Astrocyte (in vitro differentiated cells and primary cell): ENCODE measurements at regions not wholly inside any gene's neighbourhood (a gene's known extent, or its start where the extent isn't known, plus 50 kb on each side); places are given as distances from the start of the nearest gene placed in this dataset.

ENCODE experiments used
- DNase-seq: peaks from one replicate; pipeline ENCODE4 v3.0.0-alpha.2; 2010; ENCODE audit warnings: low read depth
- FAIRE-seq: peaks from 2 replicates; lab custom pipeline; 2011; peaks lifted over from hg19 to GRCh38; lab: Jason Lieb, UNC
- H2AFZ ChIP-seq: 2 replicates; pipeline ENCODE4 v1.6.0; 2012; ENCODE audit warnings: low read depth, low read length, inconsistent platforms
- H3K27ac ChIP-seq: 2 replicates; pipeline ENCODE4 v1.5.1; 2011; ENCODE audit warnings: low read depth, low read length, inconsistent platforms
- H3K27me3 ChIP-seq: 2 replicates; pipeline ENCODE4 v1.6.0; 2011; ENCODE audit warnings: low read length, inconsistent platforms; ENCODE audit not compliant: insufficient read depth
- H3K36me3 ChIP-seq: 2 replicates; pipeline ENCODE4 v1.5.1; 2011; ENCODE audit warnings: low read length, inconsistent platforms; ENCODE audit not compliant: insufficient read depth
- H3K4me1 ChIP-seq: 2 replicates; pipeline ENCODE4 v1.5.1; 2011; ENCODE audit warnings: low read length, inconsistent platforms; ENCODE audit not compliant: insufficient read depth
- H3K4me2 ChIP-seq: 2 replicates; pipeline ENCODE4 v1.6.0; 2012; ENCODE audit warnings: low read length, inconsistent platforms
- H3K4me3 ChIP-seq: 2 replicates; pipeline ENCODE4 v1.5.1; 2011; ENCODE audit warnings: low read depth, mild to moderate bottlenecking, low read length, inconsistent platforms; ENCODE audit not compliant: insufficient read depth
- H3K79me2 ChIP-seq: 2 replicates; pipeline ENCODE4 v1.6.0; 2012; ENCODE audit warnings: mild to moderate bottlenecking, low read length, inconsistent platforms; ENCODE audit not compliant: insufficient read depth
- H3K9ac ChIP-seq: 2 replicates; pipeline ENCODE4 v1.6.0; 2012; ENCODE audit warnings: mild to moderate bottlenecking, low read length, inconsistent platforms
- H3K9me3 ChIP-seq: 2 replicates; pipeline ENCODE4 v1.5.1; 2012; ENCODE audit warnings: low read depth, mild to moderate bottlenecking, low read length, inconsistent platforms; ENCODE audit not compliant: insufficient read depth
- H4K20me1 ChIP-seq: 2 replicates; pipeline ENCODE4 v1.6.0; 2012; ENCODE audit warnings: low read length, inconsistent platforms; ENCODE audit not compliant: insufficient read depth
- H3K27ac Mint-ChIP-seq: one replicate; pipeline ENCODE4 v1.8.0; 2021; ENCODE audit warnings: mild to moderate bottlenecking, mixed read lengths; ENCODE audit not compliant: unreplicated experiment
- H3K27me3 Mint-ChIP-seq: one replicate; pipeline ENCODE4 v1.8.0; 2021; ENCODE audit warnings: low read depth, mixed read lengths; ENCODE audit not compliant: unreplicated experiment
- H3K36me3 Mint-ChIP-seq: one replicate; pipeline ENCODE4 v1.8.0; 2021; ENCODE audit warnings: low read depth, mixed read lengths; ENCODE audit not compliant: unreplicated experiment
- H3K4me1 Mint-ChIP-seq: one replicate; pipeline ENCODE4 v1.8.0; 2021; ENCODE audit warnings: low read depth, mixed read lengths; ENCODE audit not compliant: unreplicated experiment
- H3K4me3 Mint-ChIP-seq: one replicate; pipeline ENCODE4 v1.8.0; 2021; ENCODE audit warnings: mild to moderate bottlenecking, moderate library complexity, mixed read lengths; ENCODE audit not compliant: unreplicated experiment
- H3K9me3 Mint-ChIP-seq: one replicate; pipeline ENCODE4 v1.8.0; 2021; ENCODE audit warnings: mild to moderate bottlenecking, mixed read lengths; ENCODE audit not compliant: unreplicated experiment
- CTCF ChIP-seq: IDR thresholded peaks from 2 replicates; pipeline ENCODE4 v1.5.1; 2011; ENCODE audit warnings: low read depth, mild to moderate bottlenecking, inconsistent platforms, low read length, moderate library complexity; ENCODE audit not compliant: insufficient read depth
- EZH2 ChIP-seq: IDR thresholded peaks from 2 replicates; pipeline ENCODE4 v1.6.1; 2012; ENCODE audit warnings: mild to moderate bottlenecking, low read length, inconsistent platforms; ENCODE audit not compliant: insufficient read depth

DNA sequence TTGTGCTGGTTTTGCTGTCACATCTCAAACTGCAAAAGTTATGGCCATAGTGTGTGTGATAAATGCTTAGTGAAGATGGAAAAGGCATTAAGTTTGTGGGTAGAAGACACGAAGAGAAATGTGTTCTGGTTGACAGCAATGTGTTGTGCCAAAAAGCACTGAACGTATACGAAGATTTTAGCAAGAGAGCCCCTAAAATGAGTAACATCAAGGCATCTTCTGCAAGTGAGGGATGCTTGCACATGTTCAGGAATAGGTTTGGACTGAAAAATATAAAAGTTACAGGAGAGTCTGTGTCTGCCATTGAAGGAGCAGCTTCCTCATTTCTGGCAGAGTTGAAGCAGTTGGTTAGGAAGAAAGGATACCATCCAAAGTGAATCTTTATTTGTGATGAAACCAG is 167.1 kb downstream of the ADAMTS15 start:
- H3K36me3 ChIP-seq: no peaks in the 10 kb centered on the region
- H3K4me3 Mint-ChIP-seq: no peak overlapping the region

DNA sequence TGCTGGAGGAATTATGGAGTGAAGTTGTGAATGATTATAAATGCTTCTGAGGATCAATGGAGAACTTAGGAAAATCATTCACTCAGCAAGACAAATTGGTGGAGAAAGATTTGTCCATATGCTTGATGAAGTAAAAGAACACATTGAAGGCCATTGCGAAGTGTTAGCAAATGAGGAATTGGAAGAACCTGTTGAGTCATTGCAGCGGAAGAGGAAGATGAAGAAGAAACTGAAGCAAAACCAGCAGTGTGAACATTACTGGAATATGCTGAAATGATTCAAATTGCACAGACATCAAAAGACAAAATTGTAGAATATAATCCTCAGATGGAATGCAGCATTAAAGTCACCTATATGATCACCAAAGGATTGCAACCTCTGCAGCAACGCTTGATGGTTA is 168.1 kb downstream of the ADAMTS15 start:
- no peak for DNase-seq
- peaks cover 12% of the 10 kb centered on the region for H3K4me1 Mint-ChIP-seq
- H3K4me2 ChIP-seq: no peak overlapping the region
- TF ChIP-seq CTCF (no peak), EZH2 (no peak)
- no peaks in the 10 kb centered on the region for H3K36me3 ChIP-seq
- H3K9ac ChIP-seq: no peak overlapping the region
- H3K27ac Mint-ChIP-seq: no peak overlapping the region
- no peaks in the 10 kb centered on the region for H3K79me2 ChIP-seq
- no peak overlapping the region for H3K27ac ChIP-seq
- no peaks in the 10 kb centered on the region for H3K27me3 ChIP-seq
- no peaks in the 10 kb centered on the region for H3K9me3 ChIP-seq
- FAIRE-seq: no peak
- H4K20me1 ChIP-seq: no peaks in the 10 kb centered on the region
- peaks cover 7% of the 10 kb centered on the region for H3K9me3 Mint-ChIP-seq
- H2AFZ ChIP-seq: no peak overlapping the region
- H3K4me3 ChIP-seq: no peak overlapping the region
- H3K36me3 Mint-ChIP-seq: no peaks in the 10 kb centered on the region
- H3K4me1 ChIP-seq: peaks cover 11% of the 10 kb centered on the region
- no peak overlapping the region for H3K4me3 Mint-ChIP-seq
- peaks cover 4% of the 10 kb centered on the region for H3K27me3 Mint-ChIP-seq

More for the DNA sequence above, 167.1 kb downstream of the ADAMTS15 start:
- no peak overlapping the region for H3K4me2 ChIP-seq
- H3K4me3 ChIP-seq: no peak overlapping the region
- H4K20me1 ChIP-seq: no peaks in the 10 kb centered on the region
- H3K4me1 Mint-ChIP-seq: peaks cover 21% of the 10 kb centered on the region
- DNase-seq: no peak
- H2AFZ ChIP-seq: no peak overlapping the region
- peaks cover 4% of the 10 kb centered on the region for H3K27me3 Mint-ChIP-seq
- H3K27ac ChIP-seq: no peak overlapping the region
- H3K9ac ChIP-seq: no peak overlapping the region
- no peaks in the 10 kb centered on the region for H3K36me3 Mint-ChIP-seq
- H3K4me1 ChIP-seq: peaks cover 15% of the 10 kb centered on the region
- no peaks in the 10 kb centered on the region for H3K27me3 ChIP-seq
- peaks cover 7% of the 10 kb centered on the region for H3K9me3 Mint-ChIP-seq
- H3K9me3 ChIP-seq: no peaks in the 10 kb centered on the region
- no peak overlapping the region for H3K27ac Mint-ChIP-seq
- TF ChIP-seq CTCF: no peak
- no peak for TF ChIP-seq EZH2
- no peaks in the 10 kb centered on the region for H3K79me2 ChIP-seq
- FAIRE-seq: no peak

- FAIRE-seq: no peak
- no peaks in the 10 kb centered on the region for H4K20me1 ChIP-seq
- no peak overlapping the region for H3K27ac Mint-ChIP-seq
These were observed 168.6 kb downstream of the ADAMTS15 start for GRCh38 chr11:130617001-130617400.

More at GRCh38 chr11:130617001-130617400, 168.6 kb downstream of the ADAMTS15 start:
- Histone ChIP-seq H2AFZ (no peak overlapping the region), H3K4me1 (peaks cover 7% of the 10 kb centered on the region), H3K4me2 (no peak overlapping the region), H3K79me2 (no peaks in the 10 kb centered on the region), H3K4me3 (no peak overlapping the region), H3K9ac (no peak overlapping the region), H3K27me3 (no peaks in the 10 kb centered on the region), H3K27ac (no peak overlapping the region), H3K9me3 (no peaks in the 10 kb centered on the region), H3K36me3 (no peaks in the 10 kb centered on the region)
- Mint-ChIP-seq H3K36me3 (no peaks in the 10 kb centered on the region), H3K9me3 (peaks cover 7% of the 10 kb centered on the region), H3K4me3 (no peak overlapping the region), H3K4me1 (peaks cover 8% of the 10 kb centered on the region), H3K27me3 (peaks cover 4% of the 10 kb centered on the region)
- DNase-seq: no peak
- TF ChIP-seq CTCF: no peak
- TF ChIP-seq EZH2: no peak
